GM12878 (cell line): ENCODE measurements at regions not wholly inside any gene's neighbourhood (a gene's known extent, or its start where the extent isn't known, plus 50 kb on each side); places are given as distances from the start of the nearest gene placed in this dataset.

ENCODE experiments used
- BMI1 ChIP-seq: fragments of 450-650 bp; IDR thresholded peaks from 2 replicates; pipeline ENCODE4 v1.6.1; 2016; ENCODE audit warnings: mild to moderate bottlenecking, moderate library complexity, borderline replicate concordance
- CBX5 ChIP-seq: sonication (generic); IDR thresholded peaks from 2 replicates; pipeline ENCODE4 v1.6.1; 2016; ENCODE audit warnings: low read depth, moderate library complexity, mild to moderate bottlenecking, inconsistent platforms
- CHD2 ChIP-seq: IDR thresholded peaks from 2 replicates; pipeline ENCODE4 v1.6.1; 2011; ENCODE audit warnings: low read depth, low read length, improper control_type of control experiment, borderline replicate concordance
- EED ChIP-seq: sonication (generic); IDR thresholded peaks from 2 replicates; pipeline ENCODE4 v1.6.1; 2016; ENCODE audit warnings: antibody characterized with exemption, low read depth
- EZH2 ChIP-seq: IDR thresholded peaks from 2 replicates; pipeline ENCODE4 v1.6.1; 2012; ENCODE audit warnings: low read depth, mild to moderate bottlenecking, control low read depth, inconsistent platforms, low read length, borderline replicate concordance; ENCODE audit not compliant: control insufficient read depth
- GABPA ChIP-seq: IDR thresholded peaks from 2 replicates; pipeline ENCODE4 v1.6.1; 2014; ENCODE audit warnings: antibody characterized with exemption, low read depth, mild to moderate bottlenecking, inconsistent platforms
- IKZF1 ChIP-seq: fragments of 450-650 bp; conservative IDR thresholded peaks from 2 replicates; pipeline ENCODE4 v1.6.1; 2017; ENCODE audit warnings: antibody characterized with exemption, mild to moderate bottlenecking
- MXI1 ChIP-seq: fragments of 150-350 bp; IDR thresholded peaks from 2 replicates; pipeline ENCODE4 v1.6.1; 2011; ENCODE audit warnings: low read depth, mild to moderate bottlenecking, inconsistent platforms, low read length, improper control_type of control experiment
- POLR2A ChIP-seq: IDR thresholded peaks from 2 replicates; pipeline ENCODE4 v1.6.1; 2011; ENCODE audit warnings: low read depth, mild to moderate bottlenecking, low read length
- SP1 ChIP-seq: IDR thresholded peaks from one replicate; pipeline ENCODE4 v1.6.1; 2011; ENCODE audit warnings: low read depth, low read length
- TF ChIP-seq, protein P1 (sequence below): IDR thresholded peaks from 2 replicates; pipeline ENCODE4 v1.6.1; 2011; ENCODE audit warnings: low read depth, low read length, improper control_type of control experiment, borderline replicate concordance
- TF ChIP-seq, protein P2 (sequence below): IDR thresholded peaks from 2 replicates; pipeline ENCODE4 v1.6.1; 2011; ENCODE audit warnings: borderline replicate concordance, low read depth, mild to moderate bottlenecking, moderate library complexity, low read length; ENCODE audit not compliant: insufficient read depth, poor library complexity, severe bottlenecking
- TF ChIP-seq, protein P3 (sequence below), 3 experiments: IDR thresholded peaks in 2 of 3; conservative IDR thresholded peaks in 1 of 3; 2 replicates each; pipeline ENCODE4 v1.5.1; 2011; ENCODE audit warnings: low read depth in 3 of 3, low read length in 3 of 3, mild to moderate bottlenecking in 3 of 3, control low read depth in 2 of 3, moderate library complexity in 2 of 3, inconsistent platforms in 1 of 3, mixed read lengths in 1 of 3; ENCODE audit not compliant: control insufficient read depth in 2 of 3, insufficient read depth in 1 of 3; ENCODE audit errors: extremely low read depth in 1 of 3
- TF ChIP-seq, protein P4 (sequence below): fragments of 450-650 bp; IDR thresholded peaks from 2 replicates; pipeline ENCODE4 v1.6.1; 2016; ENCODE audit warnings: mild to moderate bottlenecking, moderate library complexity, borderline replicate concordance

DNA sequence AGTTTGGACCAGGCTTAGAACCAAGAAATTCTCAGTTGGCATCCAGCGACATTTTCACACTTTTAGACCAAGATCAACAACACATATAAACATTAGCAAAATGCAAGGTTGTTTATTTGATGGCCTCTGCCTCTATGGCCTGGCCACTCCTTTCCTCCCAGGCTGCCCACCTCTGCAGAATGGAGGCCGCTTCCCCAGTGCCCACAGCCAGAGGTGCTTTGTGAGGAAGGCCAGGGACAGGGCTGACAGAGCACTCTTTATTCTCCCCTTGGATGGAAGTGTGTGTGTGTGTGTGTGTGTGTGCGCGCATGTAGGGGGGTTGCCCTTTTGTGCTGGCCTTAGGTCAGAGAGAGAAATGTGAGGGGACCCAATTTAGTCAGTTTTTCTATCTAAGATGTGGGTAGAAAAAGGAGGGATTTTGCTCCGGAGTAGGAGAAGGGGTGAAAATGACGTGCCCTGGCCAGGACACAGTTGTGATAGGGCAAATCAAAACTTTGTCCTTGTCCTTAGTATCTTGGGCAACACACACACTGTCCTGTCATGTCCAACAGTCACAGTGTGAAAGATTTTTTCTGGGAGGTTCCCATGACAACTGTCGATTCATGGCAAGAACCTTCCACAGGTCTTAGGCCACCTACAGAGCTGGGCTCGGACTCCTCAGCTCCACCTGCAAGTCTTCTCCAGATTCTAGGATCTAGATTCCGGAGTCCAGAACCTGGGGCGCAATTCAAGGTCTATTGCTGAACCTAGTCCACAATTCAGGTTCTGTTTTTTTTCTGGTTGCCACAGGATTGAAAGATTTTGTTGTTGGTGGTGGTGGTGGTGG lies 104.9 kb upstream of the SLC2A1 start:
- TF ChIP-seq, protein P1, sequence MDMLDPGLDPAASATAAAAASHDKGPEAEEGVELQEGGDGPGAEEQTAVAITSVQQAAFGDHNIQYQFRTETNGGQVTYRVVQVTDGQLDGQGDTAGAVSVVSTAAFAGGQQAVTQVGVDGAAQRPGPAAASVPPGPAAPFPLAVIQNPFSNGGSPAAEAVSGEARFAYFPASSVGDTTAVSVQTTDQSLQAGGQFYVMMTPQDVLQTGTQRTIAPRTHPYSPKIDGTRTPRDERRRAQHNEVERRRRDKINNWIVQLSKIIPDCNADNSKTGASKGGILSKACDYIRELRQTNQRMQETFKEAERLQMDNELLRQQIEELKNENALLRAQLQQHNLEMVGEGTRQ, result no peak
- TF ChIP-seq GABPA, result no peak
- TF ChIP-seq, protein P2, sequence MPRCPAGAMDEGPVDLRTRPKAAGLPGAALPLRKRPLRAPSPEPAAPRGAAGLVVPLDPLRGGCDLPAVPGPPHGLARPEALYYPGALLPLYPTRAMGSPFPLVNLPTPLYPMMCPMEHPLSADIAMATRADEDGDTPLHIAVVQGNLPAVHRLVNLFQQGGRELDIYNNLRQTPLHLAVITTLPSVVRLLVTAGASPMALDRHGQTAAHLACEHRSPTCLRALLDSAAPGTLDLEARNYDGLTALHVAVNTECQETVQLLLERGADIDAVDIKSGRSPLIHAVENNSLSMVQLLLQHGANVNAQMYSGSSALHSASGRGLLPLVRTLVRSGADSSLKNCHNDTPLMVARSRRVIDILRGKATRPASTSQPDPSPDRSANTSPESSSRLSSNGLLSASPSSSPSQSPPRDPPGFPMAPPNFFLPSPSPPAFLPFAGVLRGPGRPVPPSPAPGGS, result no peak
- no peak for TF ChIP-seq EZH2
- no peak for TF ChIP-seq MXI1
- TF ChIP-seq, protein P3, sequence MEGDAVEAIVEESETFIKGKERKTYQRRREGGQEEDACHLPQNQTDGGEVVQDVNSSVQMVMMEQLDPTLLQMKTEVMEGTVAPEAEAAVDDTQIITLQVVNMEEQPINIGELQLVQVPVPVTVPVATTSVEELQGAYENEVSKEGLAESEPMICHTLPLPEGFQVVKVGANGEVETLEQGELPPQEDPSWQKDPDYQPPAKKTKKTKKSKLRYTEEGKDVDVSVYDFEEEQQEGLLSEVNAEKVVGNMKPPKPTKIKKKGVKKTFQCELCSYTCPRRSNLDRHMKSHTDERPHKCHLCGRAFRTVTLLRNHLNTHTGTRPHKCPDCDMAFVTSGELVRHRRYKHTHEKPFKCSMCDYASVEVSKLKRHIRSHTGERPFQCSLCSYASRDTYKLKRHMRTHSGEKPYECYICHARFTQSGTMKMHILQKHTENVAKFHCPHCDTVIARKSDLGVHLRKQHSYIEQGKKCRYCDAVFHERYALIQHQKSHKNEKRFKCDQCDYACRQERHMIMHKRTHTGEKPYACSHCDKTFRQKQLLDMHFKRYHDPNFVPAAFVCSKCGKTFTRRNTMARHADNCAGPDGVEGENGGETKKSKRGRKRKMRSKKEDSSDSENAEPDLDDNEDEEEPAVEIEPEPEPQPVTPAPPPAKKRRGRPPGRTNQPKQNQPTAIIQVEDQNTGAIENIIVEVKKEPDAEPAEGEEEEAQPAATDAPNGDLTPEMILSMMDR (IDR thresholded peaks at IDR 0.05 in 2 of 3, conservative IDR thresholded peaks at IDR 0.05 in 1 of 3; ENCODE audit: control insufficient read depth in 2 of 3, extremely low read depth in 1 of 3, insufficient read depth in 1 of 3, low read depth in 3 of 3, low read length in 3 of 3), result no peak
- TF ChIP-seq EED, result no peak
- TF ChIP-seq CBX5, result no peak
- TF ChIP-seq BMI1, result no peak
- no peak for TF ChIP-seq CHD2
- no peak for TF ChIP-seq POLR2A
- TF ChIP-seq, protein P4, sequence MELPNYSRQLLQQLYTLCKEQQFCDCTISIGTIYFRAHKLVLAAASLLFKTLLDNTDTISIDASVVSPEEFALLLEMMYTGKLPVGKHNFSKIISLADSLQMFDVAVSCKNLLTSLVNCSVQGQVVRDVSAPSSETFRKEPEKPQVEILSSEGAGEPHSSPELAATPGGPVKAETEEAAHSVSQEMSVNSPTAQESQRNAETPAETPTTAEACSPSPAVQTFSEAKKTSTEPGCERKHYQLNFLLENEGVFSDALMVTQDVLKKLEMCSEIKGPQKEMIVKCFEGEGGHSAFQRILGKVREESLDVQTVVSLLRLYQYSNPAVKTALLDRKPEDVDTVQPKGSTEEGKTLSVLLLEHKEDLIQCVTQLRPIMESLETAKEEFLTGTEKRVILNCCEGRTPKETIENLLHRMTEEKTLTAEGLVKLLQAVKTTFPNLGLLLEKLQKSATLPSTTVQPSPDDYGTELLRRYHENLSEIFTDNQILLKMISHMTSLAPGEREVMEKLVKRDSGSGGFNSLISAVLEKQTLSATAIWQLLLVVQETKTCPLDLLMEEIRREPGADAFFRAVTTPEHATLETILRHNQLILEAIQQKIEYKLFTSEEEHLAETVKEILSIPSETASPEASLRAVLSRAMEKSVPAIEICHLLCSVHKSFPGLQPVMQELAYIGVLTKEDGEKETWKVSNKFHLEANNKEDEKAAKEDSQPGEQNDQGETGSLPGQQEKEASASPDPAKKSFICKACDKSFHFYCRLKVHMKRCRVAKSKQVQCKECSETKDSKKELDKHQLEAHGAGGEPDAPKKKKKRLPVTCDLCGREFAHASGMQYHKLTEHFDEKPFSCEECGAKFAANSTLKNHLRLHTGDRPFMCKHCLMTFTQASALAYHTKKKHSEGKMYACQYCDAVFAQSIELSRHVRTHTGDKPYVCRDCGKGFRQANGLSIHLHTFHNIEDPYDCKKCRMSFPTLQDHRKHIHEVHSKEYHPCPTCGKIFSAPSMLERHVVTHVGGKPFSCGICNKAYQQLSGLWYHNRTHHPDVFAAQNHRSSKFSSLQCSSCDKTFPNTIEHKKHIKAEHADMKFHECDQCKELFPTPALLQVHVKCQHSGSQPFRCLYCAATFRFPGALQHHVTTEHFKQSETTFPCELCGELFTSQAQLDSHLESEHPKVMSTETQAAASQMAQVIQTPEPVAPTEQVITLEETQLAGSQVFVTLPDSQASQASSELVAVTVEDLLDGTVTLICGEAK, result no peak
- TF ChIP-seq SP1, result no peak
- TF ChIP-seq IKZF1, result no peak
